ENCODE measurements at regions not wholly inside any gene's neighbourhood (a gene's known extent, or its start where the extent isn't known, plus 50 kb on each side); places are given as distances from the start of the nearest gene placed in this dataset.

DNA sequence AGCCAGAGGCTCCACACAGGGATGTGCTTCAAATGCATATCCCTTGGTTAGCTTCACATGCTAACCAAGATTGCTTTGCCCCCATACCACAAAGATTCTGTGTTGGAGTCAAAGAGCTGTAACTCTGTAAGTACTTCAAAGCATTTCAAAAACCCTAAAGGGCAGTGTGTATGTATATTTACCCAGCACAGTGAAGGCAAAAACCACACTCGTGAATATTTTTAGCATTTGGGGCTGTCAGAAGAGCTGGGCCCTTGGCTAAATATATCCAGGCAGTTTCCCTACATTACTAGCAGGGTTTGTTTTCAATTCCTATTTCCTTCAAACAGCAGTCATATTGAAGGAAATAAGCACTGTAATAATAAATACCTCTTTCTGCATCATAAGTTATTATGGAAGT lies 84.2 kb upstream of the STEAP1B start:
- TF ChIP-seq CHD1 (IDR thresholded peaks at IDR 0.05; ENCODE audit: low read depth, low read length), result no peak
- no peak for TF ChIP-seq EP300 (IDR thresholded peaks at IDR 0.05; ENCODE audit: borderline replicate concordance in 1 of 2, low read depth in 2 of 2, low read length in 2 of 2)
- no peak for TF ChIP-seq GABPA (IDR thresholded peaks at IDR 0.05; ENCODE audit: borderline replicate concordance, insufficient read depth, low read length)
- TF ChIP-seq, protein P1, sequence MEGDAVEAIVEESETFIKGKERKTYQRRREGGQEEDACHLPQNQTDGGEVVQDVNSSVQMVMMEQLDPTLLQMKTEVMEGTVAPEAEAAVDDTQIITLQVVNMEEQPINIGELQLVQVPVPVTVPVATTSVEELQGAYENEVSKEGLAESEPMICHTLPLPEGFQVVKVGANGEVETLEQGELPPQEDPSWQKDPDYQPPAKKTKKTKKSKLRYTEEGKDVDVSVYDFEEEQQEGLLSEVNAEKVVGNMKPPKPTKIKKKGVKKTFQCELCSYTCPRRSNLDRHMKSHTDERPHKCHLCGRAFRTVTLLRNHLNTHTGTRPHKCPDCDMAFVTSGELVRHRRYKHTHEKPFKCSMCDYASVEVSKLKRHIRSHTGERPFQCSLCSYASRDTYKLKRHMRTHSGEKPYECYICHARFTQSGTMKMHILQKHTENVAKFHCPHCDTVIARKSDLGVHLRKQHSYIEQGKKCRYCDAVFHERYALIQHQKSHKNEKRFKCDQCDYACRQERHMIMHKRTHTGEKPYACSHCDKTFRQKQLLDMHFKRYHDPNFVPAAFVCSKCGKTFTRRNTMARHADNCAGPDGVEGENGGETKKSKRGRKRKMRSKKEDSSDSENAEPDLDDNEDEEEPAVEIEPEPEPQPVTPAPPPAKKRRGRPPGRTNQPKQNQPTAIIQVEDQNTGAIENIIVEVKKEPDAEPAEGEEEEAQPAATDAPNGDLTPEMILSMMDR (IDR thresholded peaks at IDR 0.05; ENCODE audit: control extremely low read depth in 1 of 3, insufficient read depth in 1 of 3, low read depth in 1 of 3, low read length in 3 of 3), result no peak
- TF ChIP-seq, protein P2, sequence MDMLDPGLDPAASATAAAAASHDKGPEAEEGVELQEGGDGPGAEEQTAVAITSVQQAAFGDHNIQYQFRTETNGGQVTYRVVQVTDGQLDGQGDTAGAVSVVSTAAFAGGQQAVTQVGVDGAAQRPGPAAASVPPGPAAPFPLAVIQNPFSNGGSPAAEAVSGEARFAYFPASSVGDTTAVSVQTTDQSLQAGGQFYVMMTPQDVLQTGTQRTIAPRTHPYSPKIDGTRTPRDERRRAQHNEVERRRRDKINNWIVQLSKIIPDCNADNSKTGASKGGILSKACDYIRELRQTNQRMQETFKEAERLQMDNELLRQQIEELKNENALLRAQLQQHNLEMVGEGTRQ (IDR thresholded peaks at IDR 0.05; ENCODE audit: low read length), result no peak
- TF ChIP-seq TAF1 (IDR thresholded peaks at IDR 0.05; ENCODE audit: low read depth, low read length), result no peak
- no peak for TF ChIP-seq POLR2AphosphoS5 (IDR thresholded peaks at IDR 0.05; ENCODE audit: low read depth, low read length)
- TF ChIP-seq RXRA (IDR thresholded peaks at IDR 0.05; ENCODE audit: insufficient read depth, low read depth, low read length), result no peak
- TF ChIP-seq POLR2A (IDR thresholded peaks at IDR 0.05; ENCODE audit: control extremely low read depth in 1 of 2, low read depth in 2 of 2, low read length in 2 of 2), result no peak
- TF ChIP-seq EZH2 (IDR thresholded peaks at IDR 0.05; ENCODE audit: low read depth, low read length, severe bottlenecking), result no peak
